Hepatic stellate cell (primary cell): ENCODE measurements at regions not wholly inside any gene's neighbourhood (a gene's known extent, or its start where the extent isn't known, plus 50 kb on each side); places are given as distances from the start of the nearest gene placed in this dataset.
A peak's percentile ranks its signal among the peaks of the same experiment; 100 is the strongest.
"Not testable (repeated sequence)": the region's sequence is repeated elsewhere in the genome, so short reads cannot be mapped to it uniquely, and the experiment has no call there.

ENCODE experiments used
- DNase-seq: peaks from one replicate; pipeline ENCODE4 v3.0.0; 2011; ENCODE audit warnings: low spot score

GRCh38 chr6:53446151-53446550 is 97.4 kb upstream of the ELOVL5 start:
- no peak for DNase-seq

GRCh38 chr6:53441761-53442160 is 93.0 kb upstream of the ELOVL5 start:
- no peak for DNase-seq

- no peak for DNase-seq
Observed at GRCh38 chr6:53441035-53441493, 92.3 kb upstream of the ELOVL5 start.

GRCh38 chr6:53440336-53440945 is 91.7 kb upstream of the ELOVL5 start:
- no peak for DNase-seq

GRCh38 chr6:53439556-53439955 is 90.8 kb upstream of the ELOVL5 start:
- DNase-seq = peak; percentile 21

GRCh38 chr6:53437557-53438202 is 88.9 kb upstream of the ELOVL5 start:
- peak; percentile 58 for DNase-seq

- no peak for DNase-seq
Observed at GRCh38 chr6:53436526-53437303, 88.0 kb upstream of the ELOVL5 start.

- no peak for DNase-seq
Observed at GRCh38 chr6:53433951-53434285, 85.2 kb upstream of the ELOVL5 start.

- no peak for DNase-seq
Observed at GRCh38 chr6:53433261-53433950, 84.7 kb upstream of the ELOVL5 start.

- DNase-seq = peak; percentile 8
Observed at GRCh38 chr6:53432318-53433161, 83.8 kb upstream of the ELOVL5 start.

GRCh38 chr6:53431704-53432103 is 83.0 kb upstream of the ELOVL5 start:
- no peak for DNase-seq

- DNase-seq = no peak
Observed at GRCh38 chr6:53429401-53429800, 80.7 kb upstream of the ELOVL5 start.

GRCh38 chr6:53428886-53429285 is 80.1 kb upstream of the ELOVL5 start:
- no peak for DNase-seq

GRCh38 chr6:53426667-53427270 is 78.0 kb upstream of the ELOVL5 start:
- DNase-seq = no peak

- DNase-seq = no peak
Observed at GRCh38 chr6:53426117-53426516, 77.4 kb upstream of the ELOVL5 start.

- no peak for DNase-seq
Observed at GRCh38 chr6:53424976-53425718, 76.4 kb upstream of the ELOVL5 start.

- no peak for DNase-seq
Observed at GRCh38 chr6:53424300-53424699, 75.5 kb upstream of the ELOVL5 start.

- DNase-seq = not testable (repeated sequence)
Observed at GRCh38 chr6:53423560-53423959, 74.8 kb upstream of the ELOVL5 start.

- DNase-seq = no peak
Observed at GRCh38 chr6:53419026-53419425, 70.3 kb upstream of the ELOVL5 start.

- no peak for DNase-seq
Observed at GRCh38 chr6:53418288-53418687, 69.5 kb upstream of the ELOVL5 start.

GRCh38 chr6:53417141-53417540 is 68.4 kb upstream of the ELOVL5 start:
- no peak for DNase-seq
